BLaER1 (cell line): ENCODE measurements at regions not wholly inside any gene's neighbourhood (a gene's known extent, or its start where the extent isn't known, plus 50 kb on each side); places are given as distances from the start of the nearest gene placed in this dataset.

Experiments
- H3K27ac ChIP-seq: shearing (Covaris generic); formaldehyde crosslinking; 2 replicates; pipeline ENCODE4 v1.8.1; 2022
- H3K27me3 ChIP-seq: shearing (Covaris generic); formaldehyde crosslinking; 2 replicates; pipeline ENCODE4 v1.8.1; 2022
- H3K36me3 ChIP-seq: shearing (Covaris generic); formaldehyde crosslinking; 2 replicates; pipeline ENCODE4 v1.8.1; 2022
- H3K4me1 ChIP-seq: shearing (Covaris generic); formaldehyde crosslinking; 2 replicates; pipeline ENCODE4 v1.8.1; 2022
- H3K4me2 ChIP-seq: shearing (Covaris generic); formaldehyde crosslinking; 2 replicates; pipeline ENCODE4 v1.8.1; 2022
- H3K4me3 ChIP-seq: shearing (Covaris generic); formaldehyde crosslinking; 2 replicates; pipeline ENCODE4 v1.8.1; 2022
- H3K9ac ChIP-seq: shearing (Covaris generic); formaldehyde crosslinking; 2 replicates; pipeline ENCODE4 v1.8.1; 2022
- H3K9me3 ChIP-seq: shearing (Covaris generic); formaldehyde crosslinking; 2 replicates; pipeline ENCODE4 v1.8.1; 2022
- H4K20me1 ChIP-seq: shearing (Covaris generic); formaldehyde crosslinking; 2 replicates; pipeline ENCODE4 v1.8.1; 2022
- Cebpa-rat ChIP-seq: shearing (Covaris generic); IDR thresholded peaks from 2 replicates; pipeline ENCODE4 v1.8.1; 2022

- Histone ChIP-seq H3K9ac (no peak overlapping the region), H3K9me3 (no peaks in the 10 kb centered on the region), H3K4me2 (no peak overlapping the region), H3K27ac (no peak overlapping the region), H4K20me1 (no peaks in the 10 kb centered on the region), H3K27me3 (no peaks in the 10 kb centered on the region), H3K4me1 (peaks cover 13% of the 10 kb centered on the region), H3K4me3 (no peak overlapping the region), H3K36me3 (no peaks in the 10 kb centered on the region)
- no peak for TF ChIP-seq Cebpa-rat
These were observed 221.8 kb upstream of the GYPA start for GRCh38 chr4:144362366-144362765.

- Histone ChIP-seq H3K9ac (no peak overlapping the region), H3K27me3 (no peaks in the 10 kb centered on the region), H3K4me2 (no peak overlapping the region), H3K9me3 (no peaks in the 10 kb centered on the region), H3K36me3 (no peaks in the 10 kb centered on the region), H4K20me1 (no peaks in the 10 kb centered on the region), H3K4me3 (no peak overlapping the region), H3K27ac (no peak overlapping the region), H3K4me1 (no peaks in the 10 kb centered on the region)
- TF ChIP-seq Cebpa-rat = no peak
These were observed 223.4 kb upstream of the GYPA start for GRCh38 chr4:144363890-144364289.

GRCh38 chr4:144366425-144366824, 225.9 kb upstream of the GYPA start:
- no peak overlapping the region for H3K9ac ChIP-seq
- H3K27ac ChIP-seq = no peak overlapping the region
- H3K36me3 ChIP-seq = no peaks in the 10 kb centered on the region
- no peaks in the 10 kb centered on the region for H3K4me1 ChIP-seq
- H3K4me3 ChIP-seq = no peak overlapping the region
- no peaks in the 10 kb centered on the region for H3K27me3 ChIP-seq
- no peak overlapping the region for H3K4me2 ChIP-seq
- no peaks in the 10 kb centered on the region for H4K20me1 ChIP-seq
- no peak for TF ChIP-seq Cebpa-rat
- no peaks in the 10 kb centered on the region for H3K9me3 ChIP-seq

- Histone ChIP-seq H3K27ac (no peak overlapping the region), H3K4me1 (peaks cover 5% of the 10 kb centered on the region; the same call in 1 of the 2 replicates), H3K36me3 (no peaks in the 10 kb centered on the region), H4K20me1 (no peaks in the 10 kb centered on the region), H3K4me2 (no peak overlapping the region), H3K9ac (no peak overlapping the region), H3K9me3 (no peaks in the 10 kb centered on the region), H3K27me3 (no peaks in the 10 kb centered on the region), H3K4me3 (no peak overlapping the region)
- no peak for TF ChIP-seq Cebpa-rat
These were observed 231.0 kb upstream of the GYPA start for GRCh38 chr4:144371485-144371884.

GRCh38 chr4:144374065-144374464, 233.5 kb upstream of the GYPA start:
- Histone ChIP-seq H3K36me3 (no peaks in the 10 kb centered on the region), H3K9ac (no peak overlapping the region), H3K27ac (no peak overlapping the region), H3K9me3 (no peaks in the 10 kb centered on the region), H4K20me1 (no peaks in the 10 kb centered on the region), H3K4me3 (no peak overlapping the region), H3K4me1 (peaks cover 5% of the 10 kb centered on the region; the same call in 1 of the 2 replicates), H3K27me3 (no peaks in the 10 kb centered on the region), H3K4me2 (no peak overlapping the region)
- no peak for TF ChIP-seq Cebpa-rat

GRCh38 chr4:144376866-144377265, 236.3 kb upstream of the GYPA start:
- no peaks in the 10 kb centered on the region for H3K27me3 ChIP-seq
- H3K4me2 ChIP-seq = no peak overlapping the region
- no peaks in the 10 kb centered on the region for H3K36me3 ChIP-seq
- no peak overlapping the region for H3K9ac ChIP-seq
- no peak overlapping the region for H3K27ac ChIP-seq
- H3K9me3 ChIP-seq = no peaks in the 10 kb centered on the region
- H3K4me3 ChIP-seq = no peak overlapping the region
- TF ChIP-seq Cebpa-rat = no peak
- H4K20me1 ChIP-seq = no peaks in the 10 kb centered on the region
- H3K4me1 ChIP-seq = peaks cover 4% of the 10 kb centered on the region; the same call in 1 of the 2 replicates

GRCh38 chr4:144384408-144384807, 243.9 kb upstream of the GYPA start:
- Histone ChIP-seq H3K27me3 (no peaks in the 10 kb centered on the region), H3K9ac (no peak overlapping the region), H3K36me3 (no peaks in the 10 kb centered on the region), H3K9me3 (peaks cover 32% of the 10 kb centered on the region), H4K20me1 (no peaks in the 10 kb centered on the region), H3K4me3 (no peak overlapping the region), H3K27ac (no peak overlapping the region), H3K4me2 (no peak overlapping the region), H3K4me1 (no peaks in the 10 kb centered on the region)
- no peak for TF ChIP-seq Cebpa-rat

- H3K9ac ChIP-seq = no peak overlapping the region
- H4K20me1 ChIP-seq = no peaks in the 10 kb centered on the region
- H3K4me1 ChIP-seq = no peaks in the 10 kb centered on the region
- peaks cover 5% of the 10 kb centered on the region; the same call in 1 of the 2 replicates for H3K9me3 ChIP-seq
- H3K4me2 ChIP-seq = no peak overlapping the region
- no peak overlapping the region for H3K4me3 ChIP-seq
- no peaks in the 10 kb centered on the region for H3K36me3 ChIP-seq
- H3K27ac ChIP-seq = no peak overlapping the region
- no peaks in the 10 kb centered on the region for H3K27me3 ChIP-seq
- TF ChIP-seq Cebpa-rat = no peak
These were observed 246.0 kb upstream of the HHIP start for GRCh38 chr4:144399927-144400326.

GRCh38 chr4:144402176-144402575, 243.8 kb upstream of the HHIP start:
- no peak overlapping the region for H3K4me2 ChIP-seq
- no peaks in the 10 kb centered on the region for H3K4me1 ChIP-seq
- H3K9me3 ChIP-seq = peaks cover 5% of the 10 kb centered on the region; the same call in 1 of the 2 replicates
- H3K27ac ChIP-seq = no peak overlapping the region
- no peak for TF ChIP-seq Cebpa-rat
- H4K20me1 ChIP-seq = no peaks in the 10 kb centered on the region
- H3K36me3 ChIP-seq = no peaks in the 10 kb centered on the region
- H3K4me3 ChIP-seq = no peak overlapping the region
- H3K27me3 ChIP-seq = no peaks in the 10 kb centered on the region
- H3K9ac ChIP-seq = no peak overlapping the region

GRCh38 chr4:144402999-144403398, 243.0 kb upstream of the HHIP start:
- Histone ChIP-seq H3K4me3 (no peak overlapping the region), H3K9me3 (peaks cover 5% of the 10 kb centered on the region; the same call in 1 of the 2 replicates), H3K9ac (no peak overlapping the region), H3K27ac (no peak overlapping the region), H3K36me3 (no peaks in the 10 kb centered on the region), H3K4me1 (no peaks in the 10 kb centered on the region), H3K27me3 (no peaks in the 10 kb centered on the region), H4K20me1 (no peaks in the 10 kb centered on the region), H3K4me2 (no peak overlapping the region)
- no peak for TF ChIP-seq Cebpa-rat

GRCh38 chr4:144403893-144404292, 242.1 kb upstream of the HHIP start:
- H3K27me3 ChIP-seq = no peaks in the 10 kb centered on the region
- H4K20me1 ChIP-seq = no peaks in the 10 kb centered on the region
- no peak overlapping the region for H3K4me3 ChIP-seq
- no peaks in the 10 kb centered on the region for H3K36me3 ChIP-seq
- H3K9me3 ChIP-seq = peaks cover 2% of the 10 kb centered on the region; the same call in 1 of the 2 replicates
- H3K27ac ChIP-seq = no peak overlapping the region
- H3K4me1 ChIP-seq = no peaks in the 10 kb centered on the region
- no peak overlapping the region for H3K4me2 ChIP-seq
- TF ChIP-seq Cebpa-rat = no peak
- no peak overlapping the region for H3K9ac ChIP-seq
